ENCODE measurements at regions not wholly inside any gene's neighbourhood (a gene's known extent, or its start where the extent isn't known, plus 50 kb on each side); places are given as distances from the start of the nearest gene placed in this dataset.

DNA sequence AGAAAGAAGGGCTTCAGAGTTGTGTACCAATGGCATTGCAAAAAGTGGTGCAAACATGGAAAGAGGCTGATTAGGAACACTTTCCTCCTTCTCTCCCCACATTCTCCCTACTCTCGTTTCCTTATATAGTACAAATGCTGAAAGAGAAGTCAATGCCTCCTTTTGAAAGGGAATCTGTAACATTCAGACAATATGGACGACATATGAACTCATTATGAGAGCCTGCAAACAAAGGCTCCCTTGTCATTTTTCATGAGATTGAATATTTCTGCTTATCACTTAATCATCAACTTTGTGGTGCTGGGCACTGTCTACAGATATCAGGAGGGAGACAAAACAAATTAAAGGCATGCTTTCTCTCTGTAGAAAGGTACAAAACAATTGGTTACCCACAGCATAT lies 437.1 kb upstream of the PHF14 start:
- no peak overlapping the region for H3K27ac Mint-ChIP-seq
- H3K4me1 Mint-ChIP-seq = no peaks in the 10 kb centered on the region
- H3K4me3 Mint-ChIP-seq = no peak overlapping the region
- H3K9me3 Mint-ChIP-seq = no peaks in the 10 kb centered on the region
- TF ChIP-seq, protein P1, sequence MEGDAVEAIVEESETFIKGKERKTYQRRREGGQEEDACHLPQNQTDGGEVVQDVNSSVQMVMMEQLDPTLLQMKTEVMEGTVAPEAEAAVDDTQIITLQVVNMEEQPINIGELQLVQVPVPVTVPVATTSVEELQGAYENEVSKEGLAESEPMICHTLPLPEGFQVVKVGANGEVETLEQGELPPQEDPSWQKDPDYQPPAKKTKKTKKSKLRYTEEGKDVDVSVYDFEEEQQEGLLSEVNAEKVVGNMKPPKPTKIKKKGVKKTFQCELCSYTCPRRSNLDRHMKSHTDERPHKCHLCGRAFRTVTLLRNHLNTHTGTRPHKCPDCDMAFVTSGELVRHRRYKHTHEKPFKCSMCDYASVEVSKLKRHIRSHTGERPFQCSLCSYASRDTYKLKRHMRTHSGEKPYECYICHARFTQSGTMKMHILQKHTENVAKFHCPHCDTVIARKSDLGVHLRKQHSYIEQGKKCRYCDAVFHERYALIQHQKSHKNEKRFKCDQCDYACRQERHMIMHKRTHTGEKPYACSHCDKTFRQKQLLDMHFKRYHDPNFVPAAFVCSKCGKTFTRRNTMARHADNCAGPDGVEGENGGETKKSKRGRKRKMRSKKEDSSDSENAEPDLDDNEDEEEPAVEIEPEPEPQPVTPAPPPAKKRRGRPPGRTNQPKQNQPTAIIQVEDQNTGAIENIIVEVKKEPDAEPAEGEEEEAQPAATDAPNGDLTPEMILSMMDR (IDR thresholded peaks at IDR 0.05; ENCODE audit: unreplicated experiment in 3 of 3) = no peak
- no peaks in the 10 kb centered on the region for H3K27me3 Mint-ChIP-seq (ENCODE audit: low read depth)
- no peaks in the 10 kb centered on the region for H3K36me3 Mint-ChIP-seq (ENCODE audit: low read depth)

DNA sequence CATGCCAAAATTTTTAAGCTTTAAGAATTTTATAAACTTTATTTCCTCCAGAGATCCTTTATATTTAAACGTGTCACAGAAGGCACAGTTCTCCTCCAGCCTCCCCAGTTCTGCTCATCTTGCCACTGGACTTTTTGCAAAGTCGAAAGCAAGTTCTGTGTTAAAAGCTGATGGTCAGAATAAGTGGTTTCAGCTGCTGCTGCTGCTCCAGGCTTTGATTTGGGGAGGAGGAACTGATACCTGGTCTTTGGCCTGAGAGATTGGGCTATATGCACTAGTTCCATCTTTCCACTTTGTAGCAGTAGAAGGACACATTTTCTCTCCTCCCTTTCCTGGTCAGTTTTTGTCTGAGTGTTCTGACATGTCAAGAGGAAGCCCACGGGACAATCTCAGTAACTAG lies 435.9 kb upstream of the PHF14 start:
- TF ChIP-seq, protein P1 (IDR thresholded peaks at IDR 0.05; ENCODE audit: unreplicated experiment in 3 of 3) = no peak
- no peaks in the 10 kb centered on the region for H3K27me3 Mint-ChIP-seq (ENCODE audit: low read depth)
- no peak overlapping the region for H3K27ac Mint-ChIP-seq
- no peaks in the 10 kb centered on the region for H3K4me1 Mint-ChIP-seq
- H3K9me3 Mint-ChIP-seq = no peaks in the 10 kb centered on the region
- no peaks in the 10 kb centered on the region for H3K36me3 Mint-ChIP-seq (ENCODE audit: low read depth)
- H3K4me3 Mint-ChIP-seq = no peak overlapping the region

DNA sequence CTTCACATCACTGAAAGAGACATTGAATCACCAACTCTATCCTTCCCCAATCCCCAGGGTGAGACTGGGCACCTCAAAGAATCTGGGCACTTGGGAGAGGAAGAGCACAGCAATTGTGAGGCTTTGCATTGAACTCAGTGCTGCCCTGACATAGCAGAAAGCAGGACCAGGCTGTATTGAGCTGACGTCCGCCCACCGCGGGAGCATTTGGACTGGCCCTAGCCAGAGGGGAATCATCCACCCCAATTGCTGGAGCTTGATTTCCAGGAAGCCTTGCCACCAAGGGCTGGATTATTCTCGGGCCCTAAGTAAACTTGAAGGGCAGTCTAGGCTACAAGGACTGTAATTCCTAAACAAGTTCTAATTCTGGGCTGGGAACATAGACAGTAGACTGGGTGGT lies 416.3 kb upstream of the PHF14 start:
- H3K27ac Mint-ChIP-seq = no peak overlapping the region
- TF ChIP-seq, protein P1 (IDR thresholded peaks at IDR 0.05; ENCODE audit: unreplicated experiment in 3 of 3) = no peak
- no peaks in the 10 kb centered on the region for H3K27me3 Mint-ChIP-seq (ENCODE audit: low read depth)
- no peaks in the 10 kb centered on the region for H3K9me3 Mint-ChIP-seq
- H3K36me3 Mint-ChIP-seq (ENCODE audit: low read depth) = no peaks in the 10 kb centered on the region
- H3K4me1 Mint-ChIP-seq = no peaks in the 10 kb centered on the region
- no peak overlapping the region for H3K4me3 Mint-ChIP-seq

DNA sequence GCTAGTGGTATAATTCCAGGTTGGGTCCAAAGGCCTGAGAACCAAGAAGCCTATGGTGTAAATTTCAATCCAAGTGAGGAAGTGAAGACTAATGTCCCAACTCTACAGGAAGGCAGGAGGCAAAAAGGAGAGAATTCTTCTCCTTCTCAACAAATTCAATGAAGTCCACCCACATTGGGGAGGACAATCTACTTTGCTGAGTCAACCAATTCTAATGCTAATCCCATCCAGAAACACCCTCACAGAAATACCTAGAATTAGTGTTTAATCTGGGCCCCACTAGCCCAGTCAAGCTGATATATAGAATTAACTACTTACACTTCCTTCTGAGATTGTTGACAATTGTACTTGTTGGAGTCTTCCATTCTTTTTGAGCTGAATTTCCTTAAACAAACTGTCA lies 413.2 kb upstream of the PHF14 start:
- H3K4me3 Mint-ChIP-seq = no peak overlapping the region
- no peaks in the 10 kb centered on the region for H3K4me1 Mint-ChIP-seq
- no peak overlapping the region for H3K27ac Mint-ChIP-seq
- H3K9me3 Mint-ChIP-seq = no peaks in the 10 kb centered on the region
- TF ChIP-seq, protein P1 (IDR thresholded peaks at IDR 0.05; ENCODE audit: unreplicated experiment in 3 of 3) = no peak
- H3K36me3 Mint-ChIP-seq (ENCODE audit: low read depth) = no peaks in the 10 kb centered on the region
- H3K27me3 Mint-ChIP-seq (ENCODE audit: low read depth) = no peaks in the 10 kb centered on the region

DNA sequence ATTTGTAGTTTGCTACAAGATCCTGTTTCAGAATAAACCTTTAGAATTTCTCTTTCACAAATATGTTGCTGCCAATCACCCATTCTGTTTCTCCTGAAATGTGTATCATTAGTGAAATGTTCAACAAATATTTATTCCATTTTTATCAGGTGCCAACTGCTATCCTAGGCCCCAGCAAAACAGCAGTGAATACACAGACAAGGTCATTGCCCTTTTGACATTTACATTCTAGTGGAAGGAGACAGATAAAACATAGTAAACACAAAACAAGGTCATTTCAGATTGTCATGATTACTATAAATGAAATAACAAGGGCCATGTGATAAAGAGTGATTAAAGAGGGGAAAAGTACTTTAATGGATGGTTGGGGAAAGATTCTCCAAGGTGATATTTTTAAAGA lies 404.8 kb upstream of the PHF14 start:
- TF ChIP-seq, protein P1 (IDR thresholded peaks at IDR 0.05; ENCODE audit: unreplicated experiment in 3 of 3) = no peak
- Mint-ChIP-seq H3K36me3 (ENCODE audit: low read depth) (no peaks in the 10 kb centered on the region), H3K9me3 (peaks cover 4% of the 10 kb centered on the region), H3K4me3 (no peak overlapping the region), H3K27me3 (ENCODE audit: low read depth) (no peaks in the 10 kb centered on the region), H3K4me1 (no peaks in the 10 kb centered on the region), H3K27ac (no peak overlapping the region)

DNA sequence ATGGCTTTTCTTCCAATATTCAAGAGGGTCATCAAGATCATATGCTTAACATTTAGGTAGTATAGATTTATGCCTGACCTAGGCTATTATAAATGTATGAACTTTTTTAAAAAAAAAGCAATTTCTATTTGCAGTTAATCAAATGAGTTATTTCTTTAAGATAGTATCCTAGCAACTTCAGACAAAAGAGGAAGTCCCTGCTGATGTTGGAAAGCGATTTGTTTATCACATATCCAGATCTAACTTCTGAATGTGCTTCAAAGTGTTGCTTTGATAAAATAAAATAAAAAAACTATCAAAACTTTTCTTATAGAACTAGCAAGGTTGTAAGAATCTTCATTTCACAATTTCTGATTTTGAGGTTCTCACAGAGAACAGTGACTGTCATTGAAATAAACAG lies 401.9 kb upstream of the PHF14 start:
- TF ChIP-seq, protein P1 (IDR thresholded peaks at IDR 0.05; ENCODE audit: unreplicated experiment in 3 of 3) = no peak
- no peak overlapping the region for H3K4me3 Mint-ChIP-seq

More for the DNA sequence above, 401.9 kb upstream of the PHF14 start:
- Mint-ChIP-seq H3K4me1 (no peaks in the 10 kb centered on the region), H3K27me3 (ENCODE audit: low read depth) (no peaks in the 10 kb centered on the region), H3K9me3 (no peaks in the 10 kb centered on the region), H3K36me3 (ENCODE audit: low read depth) (no peaks in the 10 kb centered on the region), H3K27ac (no peak overlapping the region)
